HEK293T (cell line): ENCODE measurements at regions not wholly inside any gene's neighbourhood (a gene's known extent, or its start where the extent isn't known, plus 50 kb on each side); places are given as distances from the start of the nearest gene placed in this dataset.

Source experiments
- CTCF ChIA-PET: fragments of 350-600 bp; formaldehyde crosslinking; extraction: SDS; loops from one replicate; lab custom pipeline; 2021; ENCODE audit warnings: antibody characterized with exemption, inconsistent platforms; lab: Yijun Ruan, JAX
- POLR2A ChIA-PET: fragments of 350-600 bp; formaldehyde crosslinking; extraction: SDS; loops from one replicate; lab custom pipeline; 2020; ENCODE audit warnings: antibody characterized with exemption, inconsistent platforms; lab: Yijun Ruan, JAX
- DNase-seq: peaks from one replicate; pipeline ENCODE4 v3.0.0; 2012; ENCODE audit warnings: mixed read lengths; ENCODE audit errors: extremely low spot score
- ARNT ChIP-seq: fragments of 450-650 bp; IDR thresholded peaks from 2 replicates; pipeline ENCODE4 v1.6.1; 2017; ENCODE audit warnings: mild to moderate bottlenecking
- BHLHE40 ChIP-seq: fragments of 450-650 bp; IDR thresholded peaks from 2 replicates; pipeline ENCODE4 v1.6.1; 2016; ENCODE audit warnings: mild to moderate bottlenecking, moderate library complexity, borderline replicate concordance
- CTBP1 ChIP-seq: fragments of 450-650 bp; IDR thresholded peaks from 2 replicates; pipeline ENCODE4 v1.6.1; 2016; ENCODE audit warnings: borderline replicate concordance
- ELF4 ChIP-seq: fragments of 450-650 bp; IDR thresholded peaks from 2 replicates; pipeline ENCODE4 v1.6.1; 2017; ENCODE audit warnings: antibody characterized with exemption
- FOXA1 ChIP-seq: fragments of 450-650 bp; IDR thresholded peaks from 2 replicates; pipeline ENCODE4 v1.6.1; 2016; ENCODE audit warnings: mild to moderate bottlenecking
- FOXK2 ChIP-seq: fragments of 450-650 bp; IDR thresholded peaks from 2 replicates; pipeline ENCODE4 v1.6.1; 2016; ENCODE audit warnings: mild to moderate bottlenecking
- FOXM1 ChIP-seq: fragments of 450-650 bp; IDR thresholded peaks from 2 replicates; pipeline ENCODE4 v1.6.1; 2017; ENCODE audit warnings: mild to moderate bottlenecking, borderline replicate concordance
- HDGF ChIP-seq: fragments of 450-650 bp; IDR thresholded peaks from 2 replicates; pipeline ENCODE4 v1.6.1; 2017; ENCODE audit warnings: antibody characterized with exemption, borderline replicate concordance
- L3MBTL2 ChIP-seq: fragments of 450-650 bp; conservative IDR thresholded peaks from 2 replicates; pipeline ENCODE4 v1.6.1; 2016; ENCODE audit warnings: mild to moderate bottlenecking
- LEF1 ChIP-seq: fragments of 450-650 bp; IDR thresholded peaks from 2 replicates; pipeline ENCODE4 v1.6.1; 2017; ENCODE audit warnings: mild to moderate bottlenecking, borderline replicate concordance
- NFRKB ChIP-seq: fragments of 450-650 bp; IDR thresholded peaks from 2 replicates; pipeline ENCODE4 v1.6.1; 2016; ENCODE audit warnings: mild to moderate bottlenecking, moderate library complexity
- SP1 ChIP-seq: fragments of 450-650 bp; IDR thresholded peaks from 2 replicates; pipeline ENCODE4 v1.6.1; 2017
- SUZ12 ChIP-seq: fragments of 450-650 bp; IDR thresholded peaks from 2 replicates; pipeline ENCODE4 v1.6.1; 2016; ENCODE audit warnings: mild to moderate bottlenecking
- TARDBP ChIP-seq: fragments of 450-650 bp; IDR thresholded peaks from 2 replicates; pipeline ENCODE4 v1.6.1; 2016
- ZNF384 ChIP-seq: fragments of 450-650 bp; IDR thresholded peaks from 2 replicates; pipeline ENCODE4 v1.6.1; 2016
- TF ChIP-seq, protein P1 (sequence below): fragments of 450-650 bp; IDR thresholded peaks from 2 replicates; pipeline ENCODE4 v1.6.1; 2016

DNA sequence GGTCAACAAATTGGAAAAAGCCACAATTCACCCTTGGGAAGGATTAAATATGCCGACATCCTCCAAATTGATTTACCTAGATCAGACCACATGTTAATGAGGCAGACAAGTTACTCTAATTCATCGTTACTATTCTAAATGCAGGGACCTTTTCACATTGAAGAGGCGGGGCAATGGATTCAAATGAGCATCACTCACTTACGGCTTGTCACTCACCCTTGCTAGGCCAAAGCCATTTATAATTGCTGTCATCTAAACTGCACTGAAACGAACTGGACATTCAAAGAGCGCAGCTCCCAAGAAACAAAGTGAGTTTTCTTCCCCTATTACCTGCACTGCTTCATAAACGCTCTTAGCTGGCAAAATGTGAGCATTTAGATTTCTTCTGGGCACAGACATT lies 313.9 kb downstream of the WDR72 start:
- TF ChIP-seq CTBP1, result no peak
- TF ChIP-seq L3MBTL2, result no peak
- TF ChIP-seq NFRKB, result no peak
- TF ChIP-seq ZNF384, result no peak
- no peak for TF ChIP-seq FOXA1
- TF ChIP-seq ARNT, result no peak
- TF ChIP-seq FOXK2, result no peak
- no peak for TF ChIP-seq FOXM1
- no peak for TF ChIP-seq TARDBP
- TF ChIP-seq ELF4, result no peak
- CTCF ChIA-PET, result no interaction called here
- POLR2A ChIA-PET, result no interaction called here
- no peak for DNase-seq

DNA sequence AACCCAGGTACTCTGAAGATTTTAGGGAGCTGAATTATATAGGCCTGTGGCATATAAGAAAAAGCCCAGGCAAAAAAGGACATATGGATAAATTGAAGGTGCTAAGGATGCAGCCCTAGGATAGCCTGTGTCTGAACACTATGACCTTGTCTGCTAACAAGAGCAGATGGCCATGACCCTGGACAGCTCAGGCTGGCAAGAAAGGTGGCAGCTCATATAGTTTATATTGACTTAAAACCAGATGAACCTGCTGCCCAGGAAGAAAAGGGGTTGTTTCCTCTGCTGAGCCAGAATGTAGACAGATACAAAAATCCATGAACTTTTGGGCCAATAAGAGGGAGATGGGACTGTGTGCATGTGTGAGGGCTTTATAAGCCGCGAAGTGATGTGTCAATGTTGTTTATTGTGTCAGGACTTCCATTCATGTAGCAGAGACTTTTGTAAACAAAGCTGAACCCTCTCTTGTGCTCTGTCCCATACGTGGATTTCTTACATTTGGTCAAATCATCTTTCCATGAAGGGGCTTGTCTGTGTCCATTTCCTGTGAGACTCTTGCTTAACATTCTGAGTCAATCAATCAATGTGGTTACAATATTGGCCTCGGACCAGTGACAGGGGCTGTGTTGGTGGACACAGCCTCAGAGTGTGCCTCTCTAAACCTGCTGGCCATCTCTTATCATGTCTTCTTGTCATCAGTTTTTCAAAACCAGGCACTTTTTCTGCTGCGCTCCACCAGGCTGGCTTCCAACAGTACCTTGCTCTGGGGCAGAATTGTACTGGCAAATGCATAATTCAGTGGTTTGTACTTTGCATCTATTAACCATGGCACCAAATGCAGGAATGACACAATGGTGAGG lies 321.2 kb downstream of the WDR72 start:
- POLR2A ChIA-PET, result no interaction called here
- CTCF ChIA-PET, result no interaction called here
- no peak for DNase-seq
- TF ChIP-seq, protein P1, sequence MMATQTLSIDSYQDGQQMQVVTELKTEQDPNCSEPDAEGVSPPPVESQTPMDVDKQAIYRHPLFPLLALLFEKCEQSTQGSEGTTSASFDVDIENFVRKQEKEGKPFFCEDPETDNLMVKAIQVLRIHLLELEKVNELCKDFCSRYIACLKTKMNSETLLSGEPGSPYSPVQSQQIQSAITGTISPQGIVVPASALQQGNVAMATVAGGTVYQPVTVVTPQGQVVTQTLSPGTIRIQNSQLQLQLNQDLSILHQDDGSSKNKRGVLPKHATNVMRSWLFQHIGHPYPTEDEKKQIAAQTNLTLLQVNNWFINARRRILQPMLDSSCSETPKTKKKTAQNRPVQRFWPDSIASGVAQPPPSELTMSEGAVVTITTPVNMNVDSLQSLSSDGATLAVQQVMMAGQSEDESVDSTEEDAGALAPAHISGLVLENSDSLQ, result no peak
- TF ChIP-seq BHLHE40 (no peak), TARDBP (no peak), ELF4 (no peak)

GRCh38 chr15:53437366-53437765 lies 322.1 kb downstream of the WDR72 start:
- POLR2A ChIA-PET, result no interaction called here
- no peak for TF ChIP-seq SUZ12
- no peak for TF ChIP-seq FOXK2
- no peak for TF ChIP-seq LEF1
- no peak for TF ChIP-seq FOXA1
- TF ChIP-seq NFRKB, result no peak
- no peak for TF ChIP-seq ARNT
- no peak for TF ChIP-seq HDGF
- no peak for TF ChIP-seq TARDBP
- TF ChIP-seq CTBP1, result no peak
- no peak for TF ChIP-seq ZNF384
- TF ChIP-seq L3MBTL2, result no peak
- TF ChIP-seq, protein P1, result no peak
- no peak for TF ChIP-seq FOXM1
- TF ChIP-seq BHLHE40, result no peak
- DNase-seq, result no peak
- CTCF ChIA-PET, result no interaction called here

DNA sequence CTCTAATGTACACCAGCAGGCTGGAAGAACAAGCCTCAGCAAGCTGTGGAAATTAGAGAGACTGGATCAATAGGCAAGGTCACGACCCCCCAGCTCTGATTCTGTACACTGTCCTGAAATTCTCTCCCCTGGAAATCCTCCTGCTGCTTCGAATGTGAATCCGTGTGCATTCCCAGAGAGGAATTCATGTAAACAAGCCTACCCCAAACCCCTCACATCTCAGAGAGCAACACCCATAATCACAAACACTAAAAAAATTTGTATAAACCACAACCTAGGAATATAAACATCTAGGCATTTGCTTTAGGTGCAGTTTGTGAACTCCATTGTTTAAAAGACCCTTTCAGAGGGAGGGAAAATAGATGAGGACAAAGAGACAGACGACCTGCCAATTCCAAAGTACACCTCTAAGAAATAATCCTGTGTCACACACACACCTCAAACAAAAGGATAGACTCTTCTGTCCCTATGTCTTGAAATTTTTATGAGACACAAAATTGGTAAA lies 325.2 kb downstream of the WDR72 start:
- no peak for DNase-seq
- CTCF ChIA-PET, result no interaction called here
- POLR2A ChIA-PET, result no interaction called here

DNA sequence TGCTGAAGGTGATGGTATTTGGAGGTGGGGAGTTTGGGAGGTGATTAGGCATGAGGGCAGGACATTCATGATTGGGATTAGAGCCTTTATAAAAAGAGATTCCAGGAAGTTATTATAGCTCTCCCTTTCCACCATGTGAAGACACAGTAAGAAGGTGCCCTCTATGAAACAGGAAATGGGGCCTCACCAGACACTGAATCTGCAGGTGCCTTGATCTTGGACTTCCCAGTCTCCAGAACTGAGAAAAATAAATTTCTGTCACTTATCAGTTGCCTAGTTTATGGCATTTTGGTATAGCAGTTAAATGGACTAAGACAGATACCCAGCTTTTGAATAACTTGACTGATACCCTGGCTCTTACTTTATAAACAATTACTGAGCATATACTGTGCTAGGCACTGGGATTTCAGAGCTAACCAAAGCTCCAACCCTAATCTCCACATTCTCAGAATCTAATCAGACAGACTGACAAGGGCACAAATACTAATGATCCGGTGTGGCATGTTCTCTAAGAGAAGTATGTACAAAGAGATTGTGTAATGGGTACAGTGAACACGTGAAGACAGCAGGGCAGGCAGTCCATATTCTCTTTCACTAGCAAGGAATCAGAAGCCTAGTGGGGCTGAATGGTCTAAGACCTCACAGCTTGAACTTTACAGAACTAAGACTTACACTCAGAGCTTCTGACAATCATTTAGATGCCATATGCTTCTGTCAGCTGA lies 343.1 kb downstream of the WDR72 start:
- ChIA-PET POLR2A (no interaction called here), CTCF (no interaction called here)
- no peak for DNase-seq
- TF ChIP-seq ARNT (no peak), NFRKB (no peak), FOXM1 (no peak), ZNF384 (no peak), L3MBTL2 (no peak), ELF4 (no peak), FOXK2 (no peak), CTBP1 (no peak), HDGF (no peak), BHLHE40 (no peak), TARDBP (no peak), SP1 (no peak), LEF1 (no peak), FOXA1 (no peak), SUZ12 (no peak)
- TF ChIP-seq, protein P1, result no peak

More for the DNA sequence above, 325.2 kb downstream of the WDR72 start:
- TF ChIP-seq SUZ12 (no peak), ZNF384 (no peak), NFRKB (no peak), HDGF (no peak), FOXK2 (no peak), BHLHE40 (no peak), SP1 (no peak), ELF4 (no peak), LEF1 (no peak), ARNT (no peak), FOXM1 (no peak), CTBP1 (no peak), L3MBTL2 (no peak), FOXA1 (no peak)
- TF ChIP-seq, protein P1, result no peak
